Body of pancreas (tissue), 4 donors: ENCODE measurements at regions not wholly inside any gene's neighbourhood (a gene's known extent, or its start where the extent isn't known, plus 50 kb on each side); places are given as distances from the start of the nearest gene placed in this dataset.
"Not testable (repeated sequence)": the region's sequence is repeated elsewhere in the genome, so short reads cannot be mapped to it uniquely, and the experiment has no call there.

Experiments
- ATAC-seq: fragments of 150-250 bp; one replicate; pipeline ENCODE4 v1.9.1; 2016
- DNase-seq, 4 donors: peaks; one replicate each; pipeline ENCODE4 v3.0.0-alpha.2; 2019
- H3K27ac ChIP-seq, 4 donors: fragments of 200-600 bp; sonication (generic); 1 replicate in 3 of 4; 2 replicates in 1 of 4; pipeline versions ENCODE4 v1.5.1 to v1.6.1; 2016 to 2019; ENCODE audit warnings: mild to moderate bottlenecking in 1 of 4, mixed read lengths in 1 of 4, moderate library complexity in 1 of 4
- H3K27me3 ChIP-seq, 2 donors: fragments of 200-600 bp; sonication (generic); one replicate each; pipeline ENCODE4 v1.6.0; 2016; ENCODE audit warnings: mild to moderate bottlenecking in 1 of 2
- H3K36me3 ChIP-seq, 2 donors: fragments of 200-600 bp; sonication (generic); replicated peaks in 1 of 2; 2 replicates each; pipeline ENCODE4 v1.5.1; 2016; ENCODE audit warnings: low read depth in 2 of 2; ENCODE audit not compliant: insufficient read depth in 1 of 2
- H3K4me1 ChIP-seq: fragments of 200-600 bp; sonication (generic); one replicate; pipeline ENCODE4 v1.6.0; 2016
- H3K4me3 ChIP-seq, 2 donors: fragments of 200-600 bp; sonication (generic); 1 replicate in 1 of 2; 2 replicates in 1 of 2; pipeline ENCODE4 v1.5.1; 2016 to 2019
- H3K9me3 ChIP-seq, 3 donors: fragments of 200-600 bp; sonication (generic); 1 replicate in 2 of 3; 2 replicates in 1 of 3; pipeline ENCODE4 v1.5.1; 2016
- CTCF ChIP-seq, 7 experiments: fragments of 450-650 bp in 4 of 7; fragments of 200-600 bp in 3 of 7; sonication (generic) in 3 of 7; IDR thresholded peaks; one replicate each; pipeline ENCODE4 v1.5.1; 2016 to 2019; ENCODE audit warnings: antibody characterized with exemption in 7 of 7
- POLR2A ChIP-seq, 3 donors: fragments of 450-650 bp; IDR thresholded peaks; one replicate each; pipeline ENCODE4 v1.6.1; 2016; ENCODE audit warnings: antibody characterized with exemption in 3 of 3, mild to moderate bottlenecking in 2 of 3
- WGBS, 2 donors: methylation state at CpG; one replicate each; pipeline ENCODE4 v1.1.5; 2017; 5-methylcytosine and 5-hydroxymethylcytosine counted together
- intact Hi-C: fragments of 100-400 bp; cut with DNase I; formaldehyde crosslinking; loops from one replicate; pipeline ENCODE4 v1.15.1; 2023

DNA sequence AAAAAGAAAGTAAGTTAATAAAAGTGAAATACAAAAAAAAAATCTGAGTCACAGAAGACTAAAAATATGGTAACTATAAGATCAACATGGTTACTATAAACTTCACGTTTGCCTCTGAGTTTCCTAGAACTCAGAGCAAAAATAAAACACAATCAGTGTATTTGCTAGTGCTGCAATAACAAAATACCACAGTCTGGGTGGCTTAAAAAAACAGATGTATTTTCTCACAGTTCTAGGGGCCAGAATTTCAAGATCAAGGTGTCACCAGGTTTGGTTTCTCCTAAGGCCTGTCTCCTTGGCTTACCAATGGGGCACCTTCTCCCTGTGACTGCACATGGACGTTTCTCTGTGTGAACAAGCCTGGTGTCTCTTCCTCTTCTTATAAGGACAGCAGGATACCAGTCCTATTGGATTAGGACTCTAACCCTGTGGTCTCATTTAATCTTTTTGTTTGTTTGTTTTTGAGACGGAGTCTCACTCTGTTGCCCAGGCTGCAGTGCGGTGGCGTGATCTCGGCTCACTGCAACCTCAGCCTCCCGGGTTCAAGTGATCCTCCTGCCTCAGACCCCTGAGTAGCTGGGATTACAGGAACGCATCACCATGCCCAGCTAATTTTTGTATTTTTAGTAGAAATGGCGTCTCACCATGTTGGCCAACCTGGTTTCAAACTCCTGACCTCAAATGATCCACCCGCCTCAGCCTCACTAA, 104.9 kb upstream of the LOC128125822 start:
- Histone ChIP-seq H3K27ac (no peak overlapping the region), H3K36me3 (no peaks in the 10 kb centered on the region), H3K4me1 (peaks cover 16% of the 10 kb centered on the region), H3K27me3 (no peaks in the 10 kb centered on the region), H3K9me3 (no peaks in the 10 kb centered on the region), H3K4me3 (no peak overlapping the region)
- intact Hi-C loops = no loop called here
- no peak for ATAC-seq
- no peak for DNase-seq
- no peak for TF ChIP-seq CTCF (IDR thresholded peaks at IDR 0.05)
- WGBS, 2 donors = 65 to 75% methylated on average over 10 of the region's 10 CpGs

- H3K27me3 ChIP-seq, H3K9me3 ChIP-seq, DNase-seq, H3K4me1 ChIP-seq, H3K36me3 ChIP-seq, H3K4me3 ChIP-seq, intact Hi-C loops, H3K27ac ChIP-seq, ATAC-seq: not testable (repeated sequence)
- 97 to 100% methylated on average over 2 of the region's 2 CpGs for WGBS, 2 donors
These were observed 101.1 kb upstream of the LOC128125822 start for GRCh38 chr6:63471145-63471544.

DNA sequence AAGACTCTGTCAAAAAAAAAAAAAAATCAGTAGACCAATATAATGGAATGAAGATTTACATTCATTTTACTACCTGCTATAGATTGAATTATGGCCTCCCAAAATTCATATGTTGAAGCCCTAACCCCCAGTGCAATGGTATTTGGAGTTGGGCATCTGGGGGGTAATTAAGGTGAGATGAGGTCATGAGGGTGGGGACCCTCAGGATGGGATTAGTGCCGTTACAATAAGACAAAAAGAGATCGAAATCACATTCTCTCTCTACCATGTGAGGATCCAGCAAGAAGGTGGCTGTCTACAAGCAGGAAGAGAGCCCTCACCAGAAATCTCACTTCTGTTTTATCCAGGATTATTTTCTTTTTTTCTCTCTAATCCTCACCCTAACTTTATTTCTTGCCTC, 100.6 kb upstream of the LOC128125822 start:
- no peaks in the 10 kb centered on the region for H3K27me3 ChIP-seq
- H3K36me3 ChIP-seq = no peaks in the 10 kb centered on the region
- TF ChIP-seq POLR2A (IDR thresholded peaks at IDR 0.05) (no peak), CTCF (IDR thresholded peaks at IDR 0.05) (no peak)
- H3K4me3 ChIP-seq = no peak overlapping the region
- no peaks in the 10 kb centered on the region for H3K9me3 ChIP-seq
- ATAC-seq (no peak), DNase-seq (no peak)
- H3K4me1 ChIP-seq = peaks cover 6% of the 10 kb centered on the region
- H3K27ac ChIP-seq = no peak overlapping the region
- intact Hi-C loops = no loop called here
- WGBS, 2 donors = 95 to 98% methylated on average over 2 of the region's 2 CpGs

- Histone ChIP-seq H3K27ac (peak overlapping the region in 2 of 4 donors; percentile 19 to 22), H3K4me1 (peaks cover 9% of the 10 kb centered on the region), H3K4me3 (no peak overlapping the region), H3K36me3 (no peaks in the 10 kb centered on the region), H3K27me3 (no peaks in the 10 kb centered on the region), H3K9me3 (no peaks in the 10 kb centered on the region)
- intact Hi-C loops = no loop called here
- TF ChIP-seq POLR2A (IDR thresholded peaks at IDR 0.05) = no peak
- no peak for TF ChIP-seq CTCF (IDR thresholded peaks at IDR 0.05)
- DNase-seq = no peak
- ATAC-seq = no peak
- WGBS, 2 donors = 37 to 58% methylated on average over 1 of the region's 1 CpG
These were observed 96.6 kb upstream of the LOC128125822 start for GRCh38 chr6:63475707-63476106.

DNA sequence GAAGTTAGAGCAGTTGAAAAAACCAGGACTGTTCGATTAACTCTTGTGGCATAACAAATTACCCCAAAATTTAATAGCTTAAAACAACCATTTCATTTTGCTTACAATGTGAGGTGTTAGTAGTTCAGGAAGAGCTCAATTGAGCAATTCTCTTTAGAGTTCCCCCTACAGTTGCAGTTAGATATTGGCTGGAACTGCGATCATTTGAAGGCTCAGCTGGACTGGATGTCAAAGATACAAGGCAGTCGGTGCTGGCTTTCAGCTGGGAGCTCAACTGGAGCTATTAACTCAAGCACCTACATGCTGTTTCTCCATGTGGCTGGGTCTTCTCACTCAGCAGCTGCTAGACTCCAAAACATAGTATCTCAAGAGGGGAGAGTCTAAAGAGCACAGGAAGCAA, 96.0 kb upstream of the LOC128125822 start:
- TF ChIP-seq POLR2A (IDR thresholded peaks at IDR 0.05) (no peak), CTCF (IDR thresholded peaks at IDR 0.05) (peak in 3 of 7 experiments; percentile 9 to 33 (median 25))
- H3K4me1 ChIP-seq = peaks cover 9% of the 10 kb centered on the region
- no peaks in the 10 kb centered on the region for H3K27me3 ChIP-seq
- DNase-seq (peak in 3 of 4 donors; percentile 20 to 36 (median 34)), ATAC-seq (no peak)
- no peaks in the 10 kb centered on the region for H3K9me3 ChIP-seq
- H3K4me3 ChIP-seq = no peak overlapping the region
- H3K27ac ChIP-seq = peak overlapping the region in 3 of 4 donors; percentile 19 to 43 (median 22)
- intact Hi-C loops = no loop called here
- H3K36me3 ChIP-seq = no peaks in the 10 kb centered on the region
- WGBS, 2 donors = 23 to 39% methylated on average over 3 of the region's 3 CpGs
